ENCODE measurements at regions not wholly inside any gene's neighbourhood (a gene's known extent, or its start where the extent isn't known, plus 50 kb on each side); places are given as distances from the start of the nearest gene placed in this dataset.

- H3K27ac Mint-ChIP-seq (ENCODE audit: unreplicated experiment): no peak overlapping the region
- H3K4me2 ChIP-seq (ENCODE audit: low read length): no peak overlapping the region
- no peaks in the 10 kb centered on the region for H3K79me2 ChIP-seq (ENCODE audit: insufficient read depth, low read length)
- H3K4me1 Mint-ChIP-seq (ENCODE audit: low read depth, unreplicated experiment): no peaks in the 10 kb centered on the region
- no peak overlapping the region for H3K9ac ChIP-seq (ENCODE audit: low read length)
- no peak overlapping the region for H3K4me3 Mint-ChIP-seq (ENCODE audit: unreplicated experiment)
- no peaks in the 10 kb centered on the region for H3K36me3 Mint-ChIP-seq (ENCODE audit: low read depth, unreplicated experiment)
- FAIRE-seq: no peak
- H2AFZ ChIP-seq (ENCODE audit: low read depth, low read length): no peak overlapping the region
- no peak overlapping the region for H3K4me3 ChIP-seq (ENCODE audit: insufficient read depth, low read depth, low read length)
- H3K9me3 Mint-ChIP-seq (ENCODE audit: unreplicated experiment): no peaks in the 10 kb centered on the region
- H3K27me3 ChIP-seq (ENCODE audit: insufficient read depth, low read length): peaks cover 6% of the 10 kb centered on the region
- no peaks in the 10 kb centered on the region for H4K20me1 ChIP-seq (ENCODE audit: insufficient read depth, low read length)
- no peak for TF ChIP-seq EZH2 (IDR thresholded peaks at IDR 0.05; ENCODE audit: insufficient read depth, low read length)
- TF ChIP-seq, protein P1, sequence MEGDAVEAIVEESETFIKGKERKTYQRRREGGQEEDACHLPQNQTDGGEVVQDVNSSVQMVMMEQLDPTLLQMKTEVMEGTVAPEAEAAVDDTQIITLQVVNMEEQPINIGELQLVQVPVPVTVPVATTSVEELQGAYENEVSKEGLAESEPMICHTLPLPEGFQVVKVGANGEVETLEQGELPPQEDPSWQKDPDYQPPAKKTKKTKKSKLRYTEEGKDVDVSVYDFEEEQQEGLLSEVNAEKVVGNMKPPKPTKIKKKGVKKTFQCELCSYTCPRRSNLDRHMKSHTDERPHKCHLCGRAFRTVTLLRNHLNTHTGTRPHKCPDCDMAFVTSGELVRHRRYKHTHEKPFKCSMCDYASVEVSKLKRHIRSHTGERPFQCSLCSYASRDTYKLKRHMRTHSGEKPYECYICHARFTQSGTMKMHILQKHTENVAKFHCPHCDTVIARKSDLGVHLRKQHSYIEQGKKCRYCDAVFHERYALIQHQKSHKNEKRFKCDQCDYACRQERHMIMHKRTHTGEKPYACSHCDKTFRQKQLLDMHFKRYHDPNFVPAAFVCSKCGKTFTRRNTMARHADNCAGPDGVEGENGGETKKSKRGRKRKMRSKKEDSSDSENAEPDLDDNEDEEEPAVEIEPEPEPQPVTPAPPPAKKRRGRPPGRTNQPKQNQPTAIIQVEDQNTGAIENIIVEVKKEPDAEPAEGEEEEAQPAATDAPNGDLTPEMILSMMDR (IDR thresholded peaks at IDR 0.05; ENCODE audit: insufficient read depth, low read depth, low read length): no peak
- H3K36me3 ChIP-seq (ENCODE audit: insufficient read depth, low read length): no peaks in the 10 kb centered on the region
- DNase-seq (ENCODE audit: low read depth): no peak
- H3K4me1 ChIP-seq (ENCODE audit: insufficient read depth, low read length): no peaks in the 10 kb centered on the region
- H3K27ac ChIP-seq (ENCODE audit: low read depth, low read length): no peak overlapping the region
- H3K27me3 Mint-ChIP-seq (ENCODE audit: low read depth, unreplicated experiment): peaks cover 25% of the 10 kb centered on the region
- no peaks in the 10 kb centered on the region for H3K9me3 ChIP-seq (ENCODE audit: insufficient read depth, low read depth, low read length)
These were observed 74.4 kb upstream of the GALNT9 start for GRCh38 chr12:132403636-132404434.

- Mint-ChIP-seq H3K9me3 (ENCODE audit: unreplicated experiment) (no peaks in the 10 kb centered on the region), H3K27me3 (ENCODE audit: low read depth, unreplicated experiment) (peaks cover 31% of the 10 kb centered on the region), H3K4me1 (ENCODE audit: low read depth, unreplicated experiment) (no peaks in the 10 kb centered on the region), H3K36me3 (ENCODE audit: low read depth, unreplicated experiment) (no peaks in the 10 kb centered on the region), H3K27ac (ENCODE audit: unreplicated experiment) (no peak overlapping the region), H3K4me3 (ENCODE audit: unreplicated experiment) (no peak overlapping the region)
- TF ChIP-seq EZH2 (IDR thresholded peaks at IDR 0.05; ENCODE audit: insufficient read depth, low read length): no peak
- TF ChIP-seq, protein P1 (IDR thresholded peaks at IDR 0.05; ENCODE audit: insufficient read depth, low read depth, low read length): no peak
- Histone ChIP-seq H3K27me3 (ENCODE audit: insufficient read depth, low read length) (peaks cover 6% of the 10 kb centered on the region), H3K9ac (ENCODE audit: low read length) (no peak overlapping the region), H2AFZ (ENCODE audit: low read depth, low read length) (no peak overlapping the region), H3K9me3 (ENCODE audit: insufficient read depth, low read depth, low read length) (no peaks in the 10 kb centered on the region), H4K20me1 (ENCODE audit: insufficient read depth, low read length) (no peaks in the 10 kb centered on the region), H3K4me3 (ENCODE audit: insufficient read depth, low read depth, low read length) (no peak overlapping the region), H3K27ac (ENCODE audit: low read depth, low read length) (no peak overlapping the region), H3K36me3 (ENCODE audit: insufficient read depth, low read length) (no peaks in the 10 kb centered on the region), H3K4me2 (ENCODE audit: low read length) (no peak overlapping the region), H3K79me2 (ENCODE audit: insufficient read depth, low read length) (no peaks in the 10 kb centered on the region), H3K4me1 (ENCODE audit: insufficient read depth, low read length) (no peaks in the 10 kb centered on the region)
- DNase-seq (ENCODE audit: low read depth) (no peak), FAIRE-seq (no peak)
These were observed 73.5 kb upstream of the GALNT9 start for GRCh38 chr12:132402831-132403416.

DNA sequence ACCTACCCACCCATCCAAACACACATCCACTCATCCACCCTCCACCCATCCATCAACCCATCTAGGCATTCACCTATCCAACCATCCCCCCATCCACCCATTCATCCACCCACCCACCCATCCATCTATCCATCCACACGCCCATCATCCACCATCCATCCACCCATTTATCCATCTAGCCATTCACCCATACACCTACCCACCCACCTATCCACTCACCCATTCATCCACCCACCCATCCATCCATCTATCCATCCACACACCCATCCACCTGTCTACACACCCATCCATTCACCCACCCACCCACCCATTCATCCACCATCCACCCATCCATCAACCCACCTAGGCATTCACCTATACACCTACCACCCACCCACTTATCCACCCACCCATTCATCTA is 72.6 kb upstream of the GALNT9 start:
- Histone ChIP-seq H3K9ac (ENCODE audit: low read length) (no peak overlapping the region), H3K27me3 (ENCODE audit: insufficient read depth, low read length) (peaks cover 6% of the 10 kb centered on the region), H3K9me3 (ENCODE audit: insufficient read depth, low read depth, low read length) (no peaks in the 10 kb centered on the region), H3K4me3 (ENCODE audit: insufficient read depth, low read depth, low read length) (no peak overlapping the region), H2AFZ (ENCODE audit: low read depth, low read length) (no peak overlapping the region), H3K4me1 (ENCODE audit: insufficient read depth, low read length) (no peaks in the 10 kb centered on the region), H4K20me1 (ENCODE audit: insufficient read depth, low read length) (no peaks in the 10 kb centered on the region), H3K27ac (ENCODE audit: low read depth, low read length) (no peak overlapping the region), H3K79me2 (ENCODE audit: insufficient read depth, low read length) (no peaks in the 10 kb centered on the region), H3K4me2 (ENCODE audit: low read length) (no peak overlapping the region), H3K36me3 (ENCODE audit: insufficient read depth, low read length) (no peaks in the 10 kb centered on the region)
- Mint-ChIP-seq H3K9me3 (ENCODE audit: unreplicated experiment) (no peaks in the 10 kb centered on the region), H3K27me3 (ENCODE audit: low read depth, unreplicated experiment) (peaks cover 36% of the 10 kb centered on the region), H3K4me1 (ENCODE audit: low read depth, unreplicated experiment) (no peaks in the 10 kb centered on the region), H3K27ac (ENCODE audit: unreplicated experiment) (no peak overlapping the region), H3K4me3 (ENCODE audit: unreplicated experiment) (no peak overlapping the region), H3K36me3 (ENCODE audit: low read depth, unreplicated experiment) (no peaks in the 10 kb centered on the region)
- DNase-seq (ENCODE audit: low read depth) (no peak), FAIRE-seq (no peak)
- TF ChIP-seq, protein P1 (IDR thresholded peaks at IDR 0.05; ENCODE audit: insufficient read depth, low read depth, low read length): no peak
- no peak for TF ChIP-seq EZH2 (IDR thresholded peaks at IDR 0.05; ENCODE audit: insufficient read depth, low read length)

Measured in astrocyte (in vitro differentiated cells and primary cell).